Activated naive CD8-positive, alpha-beta T cell treated with anti-CD3 and anti-CD28 coated beads, Interleukin-2, amount 50 U/mL, for 24 hours (primary cell): ENCODE measurements at regions not wholly inside any gene's neighbourhood (a gene's known extent, or its start where the extent isn't known, plus 50 kb on each side); places are given as distances from the start of the nearest gene placed in this dataset.

Experiments
- ATAC-seq: fragments of 150-1000 bp; cut with Tn5 transposase; one replicate; pipeline ENCODE4 v1.10.0; 2021
- DNase-seq: peaks from one replicate; pipeline ENCODE4 v3.0.0; 2021
- H3K27ac Mint-ChIP-seq: one replicate; pipeline ENCODE4 v1.8.0; 2021; ENCODE audit warnings: mild to moderate bottlenecking, mixed read lengths
- H3K27me3 Mint-ChIP-seq: one replicate; pipeline ENCODE4 v1.8.0; 2021; ENCODE audit warnings: mixed read lengths
- H3K36me3 Mint-ChIP-seq: one replicate; pipeline ENCODE4 v1.8.0; 2021; ENCODE audit warnings: low read depth, mixed read lengths
- H3K4me1 Mint-ChIP-seq: one replicate; pipeline ENCODE4 v1.8.0; 2021; ENCODE audit warnings: mixed read lengths
- H3K4me3 Mint-ChIP-seq: one replicate; pipeline ENCODE4 v1.8.0; 2021; ENCODE audit warnings: mild to moderate bottlenecking, moderate library complexity, mixed read lengths
- H3K9me3 Mint-ChIP-seq: one replicate; pipeline ENCODE4 v1.8.0; 2021; ENCODE audit warnings: mixed read lengths

DNA sequence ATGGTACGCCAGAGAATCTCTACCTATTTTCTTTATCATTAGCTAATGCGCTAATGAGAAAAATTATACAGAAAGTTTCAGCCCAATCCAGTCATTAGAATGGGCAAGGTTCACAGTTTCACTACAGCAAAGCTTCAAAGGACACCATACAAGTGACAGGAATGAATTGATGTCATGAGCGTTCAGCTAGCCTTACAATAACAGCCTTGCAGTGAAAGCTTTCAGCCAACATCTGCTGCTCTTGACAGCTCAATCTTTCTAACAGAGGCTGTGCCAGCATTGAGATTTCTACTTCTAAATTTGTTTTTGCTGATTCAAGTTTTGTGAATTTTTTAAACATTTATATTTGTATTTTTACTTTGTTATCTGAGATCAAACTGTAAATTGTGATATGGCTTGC is 302.4 kb upstream of the FAM174A start:
- Mint-ChIP-seq H3K9me3 (no peaks in the 10 kb centered on the region), H3K36me3 (no peaks in the 10 kb centered on the region), H3K27me3 (no peaks in the 10 kb centered on the region), H3K4me1 (no peaks in the 10 kb centered on the region), H3K4me3 (no peak overlapping the region), H3K27ac (no peak overlapping the region)
- ATAC-seq, result no peak
- no peak for DNase-seq

DNA sequence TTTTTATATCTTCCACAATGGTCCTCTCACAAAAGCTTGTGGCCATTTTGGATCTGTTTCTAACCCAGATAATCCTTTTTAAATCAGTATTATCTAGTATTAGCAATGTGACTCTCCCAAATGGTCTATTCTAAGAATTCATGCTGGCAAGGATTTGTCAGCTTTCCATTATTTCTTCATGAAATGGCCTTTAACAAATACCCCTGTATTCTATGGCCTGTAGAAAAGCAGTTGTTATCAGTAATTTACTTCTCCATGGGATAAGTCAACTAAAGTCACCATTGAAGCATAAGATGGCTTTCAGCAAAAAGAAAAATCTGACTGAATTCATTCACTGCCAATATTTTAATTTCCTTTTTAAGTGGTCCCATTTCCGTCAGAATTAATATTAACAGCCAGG is 346.4 kb upstream of the FAM174A start:
- no peaks in the 10 kb centered on the region for H3K27me3 Mint-ChIP-seq
- H3K27ac Mint-ChIP-seq, result no peak overlapping the region
- no peak for ATAC-seq
- no peaks in the 10 kb centered on the region for H3K36me3 Mint-ChIP-seq
- H3K9me3 Mint-ChIP-seq, result peaks cover 6% of the 10 kb centered on the region
- DNase-seq, result no peak
- H3K4me3 Mint-ChIP-seq, result no peak overlapping the region
- H3K4me1 Mint-ChIP-seq, result no peaks in the 10 kb centered on the region

DNA sequence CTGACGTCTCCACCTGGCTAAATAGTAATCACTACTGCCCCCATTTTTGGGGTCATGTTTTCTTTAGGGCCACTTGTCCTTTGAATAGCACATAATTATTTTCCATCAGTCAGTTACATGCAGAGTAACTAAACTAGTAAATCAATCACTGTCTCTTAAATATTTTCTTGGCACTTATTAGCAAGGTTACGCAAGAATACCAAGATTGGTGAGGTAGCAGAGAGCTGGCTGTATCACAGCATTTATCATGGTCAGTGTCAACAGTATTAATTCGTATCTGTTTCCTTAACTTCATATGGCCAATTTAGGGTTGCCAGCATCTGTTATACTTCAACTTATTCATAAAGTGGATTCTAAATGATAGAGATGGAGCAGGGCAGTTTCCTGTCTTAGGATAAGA is 346.8 kb upstream of the FAM174A start:
- Mint-ChIP-seq H3K36me3 (no peaks in the 10 kb centered on the region), H3K27ac (no peak overlapping the region), H3K4me1 (no peaks in the 10 kb centered on the region), H3K4me3 (no peak overlapping the region), H3K27me3 (no peaks in the 10 kb centered on the region), H3K9me3 (peaks cover 6% of the 10 kb centered on the region)
- DNase-seq, result no peak
- ATAC-seq, result no peak

DNA sequence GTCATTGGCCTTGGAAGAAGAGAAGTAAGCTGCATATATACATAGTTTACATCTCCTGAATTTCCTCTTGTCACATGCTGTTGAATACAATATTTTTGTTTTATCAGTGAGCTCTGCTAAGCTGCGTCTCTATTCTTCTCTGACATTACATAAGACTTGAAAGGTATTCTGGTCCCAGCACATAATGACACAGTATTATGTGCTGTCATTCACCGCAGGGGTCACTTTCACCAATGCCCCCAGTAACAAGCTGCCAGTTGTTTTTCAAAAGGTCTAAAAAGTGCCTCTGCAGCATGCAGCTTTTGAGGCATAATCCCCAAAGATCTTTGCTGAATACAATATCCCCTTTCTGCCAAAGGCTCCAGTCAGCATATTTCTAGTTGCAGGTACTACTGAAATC is 349.0 kb upstream of the FAM174A start:
- DNase-seq (no peak), ATAC-seq (no peak)
- Mint-ChIP-seq H3K4me1 (no peaks in the 10 kb centered on the region), H3K4me3 (no peak overlapping the region), H3K9me3 (peaks cover 6% of the 10 kb centered on the region), H3K27ac (no peak overlapping the region), H3K27me3 (no peaks in the 10 kb centered on the region), H3K36me3 (no peaks in the 10 kb centered on the region)

DNA sequence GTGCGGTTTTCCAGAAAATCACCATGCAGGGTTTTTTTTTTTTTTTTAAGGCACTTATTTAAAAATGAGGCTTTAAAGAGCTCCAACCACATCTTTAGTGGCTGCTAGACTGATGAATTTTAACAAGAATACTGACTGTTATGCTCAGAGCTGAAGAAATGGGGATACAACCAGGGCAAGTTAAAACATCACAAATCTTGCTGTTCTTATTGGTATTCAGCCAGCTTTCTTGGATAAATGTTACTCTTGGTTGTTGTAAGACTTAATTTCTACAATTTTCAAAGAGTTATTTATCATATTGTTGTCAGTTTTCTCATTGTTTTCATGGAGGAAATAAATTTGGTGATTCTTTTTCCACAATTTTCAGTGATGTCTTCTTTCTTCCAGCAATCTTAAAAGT is 352.8 kb upstream of the FAM174A start:
- H3K4me3 Mint-ChIP-seq, result no peak overlapping the region

DNA sequence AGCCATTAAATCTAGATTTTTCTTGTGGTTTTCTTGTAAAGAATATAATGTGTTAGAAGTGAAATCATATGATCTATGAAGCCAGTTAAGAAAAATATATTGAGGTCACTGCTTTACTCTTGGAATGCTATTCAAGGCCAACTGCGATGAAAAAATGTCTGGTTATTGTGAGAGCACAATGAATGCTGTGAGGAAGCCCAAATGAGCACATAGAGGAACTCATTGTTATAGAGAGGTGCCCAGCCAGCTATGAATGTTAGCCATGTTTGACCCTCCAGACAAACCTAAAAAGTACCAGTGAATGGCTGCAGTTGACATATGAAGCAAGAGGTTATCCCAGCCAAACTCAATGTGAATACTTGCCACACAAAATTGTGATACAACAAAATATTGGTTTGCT is 359.8 kb upstream of the FAM174A start:
- no peaks in the 10 kb centered on the region for H3K36me3 Mint-ChIP-seq
- ATAC-seq, result no peak
- H3K4me1 Mint-ChIP-seq, result no peaks in the 10 kb centered on the region
- DNase-seq, result no peak
- H3K9me3 Mint-ChIP-seq, result peaks cover 4% of the 10 kb centered on the region
- H3K27ac Mint-ChIP-seq, result no peak overlapping the region
- H3K27me3 Mint-ChIP-seq, result no peaks in the 10 kb centered on the region
- H3K4me3 Mint-ChIP-seq, result no peak overlapping the region

More for the DNA sequence above, 352.8 kb upstream of the FAM174A start:
- H3K27me3 Mint-ChIP-seq, result no peaks in the 10 kb centered on the region
- ATAC-seq (no peak), DNase-seq (no peak)
- no peaks in the 10 kb centered on the region for H3K36me3 Mint-ChIP-seq
- H3K9me3 Mint-ChIP-seq, result no peaks in the 10 kb centered on the region
- no peaks in the 10 kb centered on the region for H3K4me1 Mint-ChIP-seq
- H3K27ac Mint-ChIP-seq, result no peak overlapping the region

DNA sequence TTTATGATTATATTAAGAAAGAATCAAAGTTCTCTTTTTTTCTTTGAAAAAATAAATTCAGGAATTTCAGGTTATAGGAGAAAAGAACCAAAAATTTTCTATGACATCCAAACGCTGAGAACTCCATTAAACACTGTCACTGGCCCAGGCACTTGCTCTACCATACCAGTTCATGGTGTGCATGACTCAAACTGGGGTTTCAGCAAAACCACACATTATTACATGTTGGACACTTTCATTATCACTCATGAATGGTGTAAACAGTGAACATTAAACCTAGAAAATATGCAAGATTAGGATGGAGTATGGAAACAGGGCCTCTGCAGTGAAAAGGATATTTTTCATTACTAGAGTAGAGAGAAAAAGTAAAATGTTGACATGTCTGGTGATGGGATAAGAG is 369.9 kb upstream of the FAM174A start:
- ATAC-seq (no peak), DNase-seq (no peak)
- Mint-ChIP-seq H3K4me3 (no peak overlapping the region), H3K9me3 (no peaks in the 10 kb centered on the region), H3K27me3 (no peaks in the 10 kb centered on the region), H3K4me1 (no peaks in the 10 kb centered on the region), H3K27ac (no peak overlapping the region), H3K36me3 (no peaks in the 10 kb centered on the region)

DNA sequence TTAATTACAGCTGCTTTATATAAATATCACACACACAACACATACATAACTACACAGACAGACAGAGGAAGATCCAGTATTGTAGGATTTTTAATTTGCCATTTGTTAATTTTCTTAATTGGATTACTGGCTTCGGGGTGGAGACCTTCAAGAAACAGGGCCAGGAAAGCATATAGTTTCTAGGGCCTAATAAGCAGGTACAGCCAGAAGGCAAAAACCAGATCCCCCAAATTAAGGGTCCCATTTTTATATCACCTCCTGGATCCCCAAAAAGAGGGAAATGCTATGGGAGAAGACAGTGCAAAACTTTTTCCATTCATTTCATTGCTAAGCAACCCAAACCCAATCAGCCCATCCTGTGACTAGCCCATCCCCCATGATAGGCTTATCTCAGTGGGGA is 373.3 kb upstream of the FAM174A start:
- Mint-ChIP-seq H3K36me3 (no peaks in the 10 kb centered on the region), H3K4me1 (no peaks in the 10 kb centered on the region), H3K4me3 (no peak overlapping the region), H3K9me3 (no peaks in the 10 kb centered on the region), H3K27ac (no peak overlapping the region), H3K27me3 (no peaks in the 10 kb centered on the region)
- ATAC-seq (no peak), DNase-seq (no peak)

DNA sequence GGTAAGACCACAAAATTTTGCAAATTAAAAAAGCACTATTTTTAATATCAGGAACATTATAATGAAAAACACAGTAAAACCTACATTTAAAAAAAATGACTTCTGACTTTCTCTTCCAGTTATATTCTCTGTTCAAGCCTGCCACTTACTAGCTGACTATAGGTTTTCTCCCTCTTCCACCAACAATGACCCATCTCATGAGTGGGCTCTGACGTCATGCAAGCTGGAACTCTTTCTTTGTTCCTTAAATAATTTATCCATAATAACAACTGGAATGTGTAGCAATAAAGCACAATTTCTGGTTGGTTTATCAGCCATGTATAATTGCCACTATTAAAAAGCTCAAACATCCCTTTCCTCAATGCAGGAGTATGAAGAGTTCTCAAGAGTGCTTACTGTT is 378.1 kb upstream of the FAM174A start:
- DNase-seq (no peak), ATAC-seq (no peak)
- H3K36me3 Mint-ChIP-seq, result no peaks in the 10 kb centered on the region
- no peak overlapping the region for H3K4me3 Mint-ChIP-seq
- H3K4me1 Mint-ChIP-seq, result no peaks in the 10 kb centered on the region
- H3K9me3 Mint-ChIP-seq, result no peaks in the 10 kb centered on the region
- H3K27me3 Mint-ChIP-seq, result no peaks in the 10 kb centered on the region
- no peak overlapping the region for H3K27ac Mint-ChIP-seq

DNA sequence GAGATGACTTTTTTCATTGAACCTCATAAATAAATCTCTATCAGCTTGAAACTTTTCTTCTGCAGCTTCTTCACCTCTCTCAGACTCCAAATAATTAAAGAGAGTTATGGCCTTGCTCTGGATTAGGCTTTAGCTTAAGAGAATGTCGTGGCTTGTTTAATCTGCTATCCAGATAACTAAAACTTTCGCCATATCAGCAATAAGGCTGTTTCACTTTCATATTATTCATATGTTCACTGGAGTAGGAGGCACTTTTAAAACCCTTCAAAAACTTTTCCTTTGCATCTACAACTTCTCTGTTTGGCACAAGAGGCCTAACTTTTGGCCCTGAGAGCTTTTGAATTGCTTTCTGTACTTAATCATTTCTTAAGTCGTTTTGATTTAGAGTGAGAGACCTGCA is 386.9 kb upstream of the FAM174A start:
- DNase-seq (no peak), ATAC-seq (no peak)
- H3K36me3 Mint-ChIP-seq, result no peaks in the 10 kb centered on the region
- H3K9me3 Mint-ChIP-seq, result peaks cover 3% of the 10 kb centered on the region
- no peaks in the 10 kb centered on the region for H3K27me3 Mint-ChIP-seq
- no peaks in the 10 kb centered on the region for H3K4me1 Mint-ChIP-seq
- no peak overlapping the region for H3K4me3 Mint-ChIP-seq
- no peak overlapping the region for H3K27ac Mint-ChIP-seq

DNA sequence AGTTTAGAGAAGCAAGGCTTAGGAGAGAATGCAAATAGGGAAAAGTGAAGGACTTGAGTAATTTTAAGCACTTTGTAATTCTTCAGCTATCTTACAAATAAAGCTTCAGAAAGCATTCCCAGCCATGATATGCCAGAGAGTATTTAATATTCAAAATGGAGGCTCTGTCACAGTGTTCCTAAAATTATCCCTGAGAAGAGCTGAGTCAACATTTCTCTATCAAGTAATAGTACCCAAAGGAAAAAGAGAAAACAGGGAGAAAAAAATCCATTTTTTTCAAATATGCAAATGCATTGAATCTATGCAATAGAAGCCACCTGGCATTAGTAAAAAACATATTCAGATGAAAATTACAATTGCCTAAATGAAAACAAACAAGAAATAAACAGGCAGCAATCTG is 392.6 kb upstream of the FAM174A start:
- ATAC-seq (no peak), DNase-seq (no peak)
- no peaks in the 10 kb centered on the region for H3K9me3 Mint-ChIP-seq
- H3K36me3 Mint-ChIP-seq, result no peaks in the 10 kb centered on the region
- no peaks in the 10 kb centered on the region for H3K4me1 Mint-ChIP-seq
- H3K27ac Mint-ChIP-seq, result no peak overlapping the region
- H3K4me3 Mint-ChIP-seq, result no peak overlapping the region
- H3K27me3 Mint-ChIP-seq, result no peaks in the 10 kb centered on the region

DNA sequence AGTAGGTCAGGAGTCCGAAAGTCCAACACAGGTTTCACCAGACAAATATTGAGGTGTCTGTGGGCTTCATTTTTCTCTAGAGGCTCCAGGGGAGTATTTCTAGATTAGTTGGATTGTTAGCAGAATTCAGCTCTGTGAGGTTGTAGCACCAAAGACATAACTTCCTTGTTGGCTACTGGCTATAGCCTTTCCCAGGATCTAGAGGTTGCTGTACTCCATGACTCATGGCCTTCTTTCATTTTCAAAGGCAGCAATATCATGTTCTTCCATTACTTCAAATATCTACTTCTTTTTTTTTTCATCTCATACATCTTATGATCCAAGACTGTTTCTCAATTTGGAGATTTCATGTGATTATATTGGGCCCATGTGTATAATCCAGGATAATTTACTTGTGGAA is 404.0 kb upstream of the FAM174A start:
- Mint-ChIP-seq H3K27me3 (no peaks in the 10 kb centered on the region), H3K4me1 (no peaks in the 10 kb centered on the region), H3K4me3 (no peak overlapping the region), H3K27ac (no peak overlapping the region), H3K9me3 (no peaks in the 10 kb centered on the region), H3K36me3 (no peaks in the 10 kb centered on the region)
- DNase-seq (no peak), ATAC-seq (no peak)

DNA sequence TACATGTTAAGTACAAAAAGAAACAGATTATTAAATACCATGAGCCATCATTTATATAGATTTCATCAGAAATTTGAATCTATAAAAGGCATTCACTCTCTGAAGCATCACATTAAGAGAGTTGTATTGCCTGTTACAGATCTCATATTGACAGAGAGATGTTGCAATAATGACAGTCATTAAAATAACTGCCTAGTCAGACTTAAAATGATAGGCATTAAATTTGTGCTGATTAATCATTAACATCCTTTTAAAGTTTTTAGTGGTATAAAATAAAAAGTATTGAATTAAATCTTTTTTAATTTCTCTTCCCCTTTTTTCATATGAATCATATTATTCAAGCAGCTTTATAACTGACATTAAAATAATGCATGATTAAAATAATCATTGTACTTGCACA is 404.9 kb upstream of the FAM174A start:
- Mint-ChIP-seq H3K36me3 (no peaks in the 10 kb centered on the region), H3K9me3 (no peaks in the 10 kb centered on the region), H3K27ac (no peak overlapping the region), H3K27me3 (no peaks in the 10 kb centered on the region), H3K4me1 (no peaks in the 10 kb centered on the region), H3K4me3 (no peak overlapping the region)
- DNase-seq (no peak), ATAC-seq (no peak)

DNA sequence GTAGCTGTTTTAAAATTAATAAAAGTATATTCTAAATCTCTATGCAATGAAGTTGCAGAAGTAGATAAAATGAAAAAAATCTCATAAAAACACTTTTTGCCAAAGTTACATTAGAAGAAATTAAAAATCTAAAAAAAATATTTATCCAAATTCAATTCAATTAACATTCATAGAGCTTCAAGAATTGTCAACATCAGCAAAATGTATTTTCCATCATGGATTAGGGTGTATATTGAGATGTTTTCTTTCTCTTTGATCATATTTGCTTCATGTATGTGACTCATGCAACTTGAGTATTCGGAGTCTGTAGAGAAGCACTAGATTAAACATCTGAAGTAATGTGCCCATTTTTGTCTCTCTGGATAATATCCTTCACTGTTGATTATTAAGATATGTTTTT is 415.3 kb upstream of the FAM174A start:
- H3K27me3 Mint-ChIP-seq, result no peaks in the 10 kb centered on the region
- ATAC-seq (no peak), DNase-seq (no peak)
- H3K4me3 Mint-ChIP-seq, result no peak overlapping the region
- H3K27ac Mint-ChIP-seq, result no peak overlapping the region
- no peaks in the 10 kb centered on the region for H3K36me3 Mint-ChIP-seq
- H3K9me3 Mint-ChIP-seq, result no peaks in the 10 kb centered on the region
- H3K4me1 Mint-ChIP-seq, result no peaks in the 10 kb centered on the region

DNA sequence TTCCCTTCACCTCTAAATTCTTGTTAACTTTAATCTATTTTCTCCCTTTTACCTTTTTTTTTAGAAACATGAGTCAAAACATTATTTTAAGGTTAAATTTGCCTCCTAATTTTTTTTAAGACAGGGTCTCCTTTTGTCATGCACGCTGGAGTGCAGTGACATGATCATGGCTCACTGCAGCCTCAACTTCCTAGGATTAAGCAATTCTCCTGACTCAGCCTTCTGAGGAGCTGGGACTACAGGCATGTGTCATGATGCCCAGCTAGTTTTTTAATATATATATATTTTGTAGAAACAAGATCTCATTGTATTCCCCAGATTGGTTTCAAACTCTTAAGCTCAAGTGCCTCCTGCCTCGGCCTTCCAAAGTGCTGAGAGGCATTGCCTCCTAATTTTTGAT is 424.7 kb upstream of the FAM174A start:
- H3K27me3 Mint-ChIP-seq, result no peaks in the 10 kb centered on the region
- no peaks in the 10 kb centered on the region for H3K4me1 Mint-ChIP-seq
- peaks cover 15% of the 10 kb centered on the region for H3K9me3 Mint-ChIP-seq
- DNase-seq (no peak), ATAC-seq (no peak)
- no peaks in the 10 kb centered on the region for H3K36me3 Mint-ChIP-seq
- H3K4me3 Mint-ChIP-seq, result no peak overlapping the region
- H3K27ac Mint-ChIP-seq, result no peak overlapping the region

DNA sequence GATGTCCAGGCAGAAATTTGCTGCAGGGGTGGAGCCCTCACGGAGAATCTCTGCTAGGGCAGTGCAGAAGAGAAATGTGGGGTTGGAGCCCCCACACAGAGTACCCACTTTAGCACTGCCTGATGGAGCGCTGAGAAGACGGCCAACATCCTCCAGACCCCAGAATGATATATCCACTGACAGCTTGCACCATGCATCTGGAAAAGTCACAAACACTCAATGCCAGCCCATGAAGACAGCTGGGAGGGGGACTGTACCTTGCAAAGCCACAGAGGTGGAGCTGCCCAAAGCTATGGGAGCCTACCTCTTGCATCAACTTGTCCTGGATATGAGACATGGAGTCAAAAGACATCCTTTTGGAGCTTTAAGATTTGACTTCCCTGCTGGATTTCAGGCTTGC is 426.3 kb upstream of the FAM174A start:
- no peaks in the 10 kb centered on the region for H3K36me3 Mint-ChIP-seq
- peaks cover 15% of the 10 kb centered on the region for H3K9me3 Mint-ChIP-seq
- no peak overlapping the region for H3K4me3 Mint-ChIP-seq
- DNase-seq, result no peak
- no peak for ATAC-seq
- H3K27me3 Mint-ChIP-seq, result no peaks in the 10 kb centered on the region
- no peak overlapping the region for H3K27ac Mint-ChIP-seq
- no peaks in the 10 kb centered on the region for H3K4me1 Mint-ChIP-seq
